ENCODE measurements at regions not wholly inside any gene's neighbourhood (a gene's known extent, or its start where the extent isn't known, plus 50 kb on each side); places are given as distances from the start of the nearest gene placed in this dataset.

- no peaks in the 10 kb centered on the region for H3K36me3 ChIP-seq
- TF ChIP-seq CTCF (IDR thresholded peaks at IDR 0.05; ENCODE audit: low read depth, low read length), result no peak
- no peaks in the 10 kb centered on the region for H3K4me1 ChIP-seq (ENCODE audit: low read depth)
- H3K27ac ChIP-seq, result no peak overlapping the region
- no peaks in the 10 kb centered on the region for H3K27me3 ChIP-seq
- no peak for DNase-seq (ENCODE audit: low read depth in 1 of 2, low spot score in 1 of 2)
- no peaks in the 10 kb centered on the region for H3K9me3 ChIP-seq (ENCODE audit: low read depth)
- H3K4me3 ChIP-seq, result no peak overlapping the region
Observed at GRCh38 chr6:10219510-10219909, 195.4 kb downstream of the TFAP2A start.

GRCh38 chr6:10217111-10217510 is 197.8 kb downstream of the TFAP2A start:
- H3K27me3 ChIP-seq, result no peaks in the 10 kb centered on the region
- H3K36me3 ChIP-seq, result no peaks in the 10 kb centered on the region
- no peak overlapping the region for H3K4me3 ChIP-seq
- TF ChIP-seq CTCF (IDR thresholded peaks at IDR 0.05; ENCODE audit: low read depth, low read length), result no peak
- no peak overlapping the region for H3K27ac ChIP-seq
- H3K4me1 ChIP-seq (ENCODE audit: low read depth), result no peaks in the 10 kb centered on the region
- H3K9me3 ChIP-seq (ENCODE audit: low read depth), result no peaks in the 10 kb centered on the region
- DNase-seq (ENCODE audit: low read depth in 1 of 2, low spot score in 1 of 2), result no peak

GRCh38 chr6:10215326-10216110 is 199.4 kb downstream of the TFAP2A start:
- TF ChIP-seq CTCF (IDR thresholded peaks at IDR 0.05; ENCODE audit: low read depth, low read length), result no peak
- Histone ChIP-seq H3K9me3 (ENCODE audit: low read depth) (no peaks in the 10 kb centered on the region), H3K27me3 (no peaks in the 10 kb centered on the region), H3K27ac (no peak overlapping the region), H3K4me3 (no peak overlapping the region), H3K4me1 (ENCODE audit: low read depth) (no peaks in the 10 kb centered on the region), H3K36me3 (no peaks in the 10 kb centered on the region)
- no peak for DNase-seq (ENCODE audit: low read depth in 1 of 2, low spot score in 1 of 2)

- Histone ChIP-seq H3K27ac (no peak overlapping the region), H3K9me3 (ENCODE audit: low read depth) (no peaks in the 10 kb centered on the region), H3K4me3 (no peak overlapping the region), H3K4me1 (ENCODE audit: low read depth) (no peaks in the 10 kb centered on the region), H3K27me3 (no peaks in the 10 kb centered on the region), H3K36me3 (no peaks in the 10 kb centered on the region)
- TF ChIP-seq CTCF (IDR thresholded peaks at IDR 0.05; ENCODE audit: low read depth, low read length), result no peak
- peak in 1 of 2 donors; percentile 2 for DNase-seq (ENCODE audit: low read depth in 1 of 2, low spot score in 1 of 2)
Observed at GRCh38 chr6:10210052-10210451, 204.8 kb downstream of the TFAP2A start.

GRCh38 chr6:10205892-10206291 is 209.0 kb downstream of the TFAP2A start:
- Histone ChIP-seq H3K9me3 (ENCODE audit: low read depth) (no peaks in the 10 kb centered on the region), H3K36me3 (no peaks in the 10 kb centered on the region), H3K27me3 (no peaks in the 10 kb centered on the region), H3K4me3 (no peak overlapping the region), H3K4me1 (ENCODE audit: low read depth) (no peaks in the 10 kb centered on the region), H3K27ac (no peak overlapping the region)
- no peak for DNase-seq (ENCODE audit: low read depth in 1 of 2, low spot score in 1 of 2)
- TF ChIP-seq CTCF (IDR thresholded peaks at IDR 0.05; ENCODE audit: low read depth, low read length), result no peak
